Lower lobe of right lung (tissue), 2 donors: ENCODE measurements at regions not wholly inside any gene's neighbourhood (a gene's known extent, or its start where the extent isn't known, plus 50 kb on each side); places are given as distances from the start of the nearest gene placed in this dataset.

ENCODE experiments used
- ATAC-seq, 2 donors: fragments of 200-7000 bp; cut with Tn5 transposase; one replicate each; pipeline ENCODE4 v1.9.1; 2020 to 2022; ENCODE audit warnings: mild to moderate bottlenecking in 2 of 2, moderate library complexity in 2 of 2
- DNase-seq: peaks from one replicate; pipeline ENCODE4 v3.0.0-alpha.2; 2020
- H3K27ac ChIP-seq: fragments of 200-600 bp; one replicate; pipeline ENCODE4 v1.8.0; 2022
- H3K27me3 ChIP-seq: fragments of 200-600 bp; one replicate; pipeline ENCODE4 v1.8.0; 2022; ENCODE audit warnings: low read depth
- H3K36me3 ChIP-seq: fragments of 200-600 bp; one replicate; pipeline ENCODE4 v1.8.0; 2022; ENCODE audit warnings: mild to moderate bottlenecking
- H3K4me1 ChIP-seq: fragments of 200-600 bp; one replicate; pipeline ENCODE4 v1.8.0; 2022
- H3K4me3 ChIP-seq: fragments of 200-600 bp; one replicate; pipeline ENCODE4 v1.8.0; 2022; ENCODE audit warnings: mild to moderate bottlenecking
- H3K9me3 ChIP-seq: fragments of 200-600 bp; one replicate; pipeline ENCODE4 v1.8.0; 2022
- intact Hi-C: fragments of 100-400 bp; cut with DNase I; formaldehyde crosslinking; loops from one replicate; pipeline ENCODE4 v1.11.0; 2022
- TF ChIP-seq, protein P1 (sequence below): fragments of 200-600 bp; IDR thresholded peaks from one replicate; pipeline ENCODE4 v1.8.0; 2022; ENCODE audit warnings: antibody characterized with exemption, mild to moderate bottlenecking
- donor health status: DM: no; HTN: yes; CAD: no; lungs with severe emphysema.

DNA sequence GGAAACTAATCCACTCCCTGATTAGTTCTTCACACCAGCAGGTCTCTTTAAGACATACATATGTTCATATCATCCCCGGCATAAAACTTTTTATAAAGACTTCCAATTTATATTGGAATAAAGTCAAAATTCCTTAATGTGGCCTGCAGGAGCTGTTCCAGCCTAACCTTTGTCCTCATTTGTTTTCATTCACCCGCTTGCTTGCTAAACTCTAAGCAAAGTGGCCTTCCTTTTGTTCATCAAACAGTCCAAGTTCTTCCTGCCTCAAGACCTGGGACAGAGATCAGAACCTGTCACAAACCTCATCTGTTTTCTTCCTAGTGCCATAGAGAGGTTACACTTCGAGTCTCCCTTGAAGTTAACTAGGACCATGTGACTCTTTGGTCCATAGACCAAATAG lies 339.4 kb upstream of the ID2 start:
- TF ChIP-seq, protein P1, sequence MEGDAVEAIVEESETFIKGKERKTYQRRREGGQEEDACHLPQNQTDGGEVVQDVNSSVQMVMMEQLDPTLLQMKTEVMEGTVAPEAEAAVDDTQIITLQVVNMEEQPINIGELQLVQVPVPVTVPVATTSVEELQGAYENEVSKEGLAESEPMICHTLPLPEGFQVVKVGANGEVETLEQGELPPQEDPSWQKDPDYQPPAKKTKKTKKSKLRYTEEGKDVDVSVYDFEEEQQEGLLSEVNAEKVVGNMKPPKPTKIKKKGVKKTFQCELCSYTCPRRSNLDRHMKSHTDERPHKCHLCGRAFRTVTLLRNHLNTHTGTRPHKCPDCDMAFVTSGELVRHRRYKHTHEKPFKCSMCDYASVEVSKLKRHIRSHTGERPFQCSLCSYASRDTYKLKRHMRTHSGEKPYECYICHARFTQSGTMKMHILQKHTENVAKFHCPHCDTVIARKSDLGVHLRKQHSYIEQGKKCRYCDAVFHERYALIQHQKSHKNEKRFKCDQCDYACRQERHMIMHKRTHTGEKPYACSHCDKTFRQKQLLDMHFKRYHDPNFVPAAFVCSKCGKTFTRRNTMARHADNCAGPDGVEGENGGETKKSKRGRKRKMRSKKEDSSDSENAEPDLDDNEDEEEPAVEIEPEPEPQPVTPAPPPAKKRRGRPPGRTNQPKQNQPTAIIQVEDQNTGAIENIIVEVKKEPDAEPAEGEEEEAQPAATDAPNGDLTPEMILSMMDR, result no peak
- intact Hi-C loops, result no loop called here
- Histone ChIP-seq H3K27me3 (no peaks in the 10 kb centered on the region), H3K27ac (no peak overlapping the region), H3K4me3 (no peak overlapping the region), H3K36me3 (no peaks in the 10 kb centered on the region), H3K9me3 (no peaks in the 10 kb centered on the region), H3K4me1 (no peaks in the 10 kb centered on the region)
- ATAC-seq (no peak), DNase-seq (no peak)

DNA sequence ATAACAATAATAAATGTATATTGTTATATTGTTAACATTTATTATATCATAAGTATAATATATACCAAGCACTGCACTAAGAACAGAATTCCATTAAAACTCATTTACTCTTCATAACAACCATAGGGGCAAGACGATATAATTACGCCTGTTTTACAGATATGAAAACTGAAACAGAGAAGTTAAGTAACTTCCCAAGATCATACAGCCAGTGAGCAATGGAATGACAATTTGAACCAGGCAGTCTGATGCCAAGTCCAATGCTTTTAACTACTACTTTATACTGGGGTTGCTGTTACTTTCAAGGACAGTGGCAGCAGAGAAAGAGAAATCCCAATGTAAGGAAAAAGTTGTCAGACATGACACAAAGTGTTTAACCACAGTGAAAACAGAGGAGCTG lies 338.8 kb upstream of the ID2 start:
- intact Hi-C loops, result no loop called here
- Histone ChIP-seq H3K27me3 (no peaks in the 10 kb centered on the region), H3K27ac (no peak overlapping the region), H3K36me3 (no peaks in the 10 kb centered on the region), H3K4me3 (no peak overlapping the region), H3K9me3 (no peaks in the 10 kb centered on the region), H3K4me1 (no peaks in the 10 kb centered on the region)
- ATAC-seq (no peak), DNase-seq (no peak)
- TF ChIP-seq, protein P1, result no peak

DNA sequence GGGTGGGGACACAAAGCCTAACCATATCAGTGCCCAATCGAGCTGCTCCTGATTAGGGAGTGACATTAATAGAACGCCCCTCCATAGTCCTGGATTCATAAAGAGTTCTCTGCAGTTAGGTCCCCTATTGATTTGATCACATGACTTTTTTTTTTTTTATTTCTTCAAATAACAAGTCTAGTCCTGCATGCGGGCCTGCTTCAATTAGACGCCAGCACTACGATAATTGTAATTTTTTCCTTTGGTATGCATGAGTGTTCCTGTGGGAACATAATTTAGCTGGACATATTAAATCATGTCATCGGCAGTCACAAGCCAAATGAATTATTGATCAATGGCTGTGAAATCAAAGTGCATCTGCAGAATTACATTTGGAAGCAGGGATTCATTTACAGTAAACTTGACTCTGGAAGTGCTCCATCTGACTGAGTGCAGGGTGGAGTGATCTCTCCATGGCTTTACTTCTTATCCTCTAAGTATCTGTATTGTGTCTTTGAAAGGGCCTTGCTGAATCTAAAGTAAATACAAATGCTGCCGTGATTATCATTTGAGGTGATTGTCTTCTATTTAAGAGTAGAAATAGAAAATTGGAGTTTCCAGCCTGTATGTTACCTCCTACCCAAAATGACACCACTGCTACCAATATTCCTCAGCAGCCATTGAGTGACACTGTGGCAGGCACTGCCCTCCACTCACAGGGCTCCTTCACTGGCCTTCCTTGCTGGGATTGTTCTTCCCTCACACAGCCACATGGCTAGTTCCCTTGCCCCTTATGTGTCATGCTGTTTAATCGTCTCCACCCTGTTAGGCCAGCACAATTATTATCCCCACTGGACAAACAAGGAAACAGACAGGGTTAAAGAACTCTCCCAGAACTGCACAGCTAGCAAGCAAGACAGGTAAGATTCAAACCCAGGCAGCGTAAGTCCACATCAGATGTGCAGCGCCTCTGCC lies 337.4 kb upstream of the ID2 start:
- H3K27me3 ChIP-seq, result no peaks in the 10 kb centered on the region
- no peaks in the 10 kb centered on the region for H3K36me3 ChIP-seq
- no peak overlapping the region for H3K27ac ChIP-seq
- DNase-seq, result no peak
- TF ChIP-seq, protein P1, result no peak
- intact Hi-C loops, result no loop called here
- no peaks in the 10 kb centered on the region for H3K4me1 ChIP-seq
- H3K4me3 ChIP-seq, result no peak overlapping the region
- no peak for ATAC-seq
- no peaks in the 10 kb centered on the region for H3K9me3 ChIP-seq

DNA sequence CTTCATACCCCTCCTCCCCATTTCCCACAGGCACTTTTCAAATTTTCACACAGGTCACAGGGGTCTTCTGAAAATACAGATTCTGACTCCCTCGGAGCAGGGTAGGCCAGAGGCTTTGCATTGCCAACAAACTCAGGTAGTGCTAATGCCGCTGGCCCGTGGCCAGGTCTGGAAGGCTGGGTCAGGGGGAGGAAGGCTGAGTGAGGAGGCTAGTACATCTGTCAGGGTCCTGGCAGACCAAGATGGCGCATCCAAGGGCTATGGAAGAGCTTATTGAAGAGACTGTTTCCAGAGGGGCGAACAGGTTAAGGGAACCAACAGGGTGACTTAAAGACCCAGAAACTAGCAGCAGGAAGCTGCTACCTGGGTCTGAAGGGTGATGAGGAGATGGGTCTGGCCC lies 336.7 kb upstream of the ID2 start:
- Histone ChIP-seq H3K4me3 (no peak overlapping the region), H3K4me1 (no peaks in the 10 kb centered on the region), H3K36me3 (no peaks in the 10 kb centered on the region), H3K9me3 (no peaks in the 10 kb centered on the region), H3K27ac (no peak overlapping the region), H3K27me3 (no peaks in the 10 kb centered on the region)
- intact Hi-C loops, result no loop called here
- ATAC-seq (no peak), DNase-seq (no peak)
- TF ChIP-seq, protein P1, result no peak

DNA sequence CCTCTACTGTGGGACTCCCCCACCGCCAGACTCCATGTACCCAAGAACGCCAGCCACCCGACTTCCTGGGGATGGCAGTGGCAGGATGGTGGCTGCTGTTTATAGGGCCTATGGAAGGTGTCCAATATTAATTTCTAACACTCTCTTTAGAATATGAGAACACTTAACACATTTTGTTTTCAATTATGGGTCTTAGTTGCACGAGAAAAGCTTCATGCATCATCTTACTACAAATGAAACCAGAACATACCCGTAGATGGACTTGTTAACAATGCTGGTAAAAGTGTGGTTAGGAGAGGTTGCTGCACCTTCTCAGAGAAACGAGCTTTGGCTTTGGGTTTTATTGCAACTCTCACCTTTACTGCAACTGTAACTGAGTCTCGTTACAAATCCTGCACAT lies 335.6 kb upstream of the ID2 start:
- Histone ChIP-seq H3K36me3 (no peaks in the 10 kb centered on the region), H3K27ac (no peak overlapping the region), H3K9me3 (no peaks in the 10 kb centered on the region), H3K27me3 (no peaks in the 10 kb centered on the region), H3K4me1 (no peaks in the 10 kb centered on the region), H3K4me3 (no peak overlapping the region)
- no peak for ATAC-seq
- DNase-seq, result no peak
- TF ChIP-seq, protein P1, result no peak
- intact Hi-C loops, result no loop called here
